ENCODE measurements at regions not wholly inside any gene's neighbourhood (a gene's known extent, or its start where the extent isn't known, plus 50 kb on each side); places are given as distances from the start of the nearest gene placed in this dataset.

- DNase-seq, result no peak
These were observed 1491.2 kb downstream of the STIM2 start for GRCh38 chr4:28351826-28352225.

GRCh38 chr4:28354880-28355656 is 1494.4 kb downstream of the STIM2 start:
- DNase-seq, result no peak

- DNase-seq, result no peak
These were observed 1497.3 kb downstream of the STIM2 start for GRCh38 chr4:28357990-28358389.

GRCh38 chr4:28358606-28359005 is 1498.0 kb downstream of the STIM2 start:
- no peak for DNase-seq

GRCh38 chr4:28360681-28361080 is 1500.0 kb downstream of the STIM2 start:
- no peak for DNase-seq

- DNase-seq, result no peak
These were observed 1501.5 kb downstream of the STIM2 start for GRCh38 chr4:28362169-28362568.

GRCh38 chr4:28369499-28369898 is 1508.9 kb downstream of the STIM2 start:
- no peak for DNase-seq

GRCh38 chr4:28373191-28373590 is 1512.5 kb downstream of the STIM2 start:
- DNase-seq, result no peak

GRCh38 chr4:28373601-28374000 is 1513.0 kb downstream of the STIM2 start:
- no peak for DNase-seq

GRCh38 chr4:28378109-28378830 is 1517.6 kb downstream of the STIM2 start:
- no peak for DNase-seq

GRCh38 chr4:28385801-28386200 is 1525.2 kb downstream of the STIM2 start:
- DNase-seq, result no peak

- DNase-seq, result no peak
These were observed 1526.1 kb downstream of the STIM2 start for GRCh38 chr4:28386776-28387175.

- DNase-seq, result no peak
These were observed 1527.8 kb downstream of the STIM2 start for GRCh38 chr4:28388471-28388870.

- DNase-seq, result no peak
These were observed 1531.2 kb downstream of the STIM2 start for GRCh38 chr4:28391877-28392276.

- no peak for DNase-seq
These were observed 1542.1 kb downstream of the STIM2 start for GRCh38 chr4:28402751-28403150.

GRCh38 chr4:28421221-28421620 is 1560.6 kb downstream of the STIM2 start:
- DNase-seq, result no peak

GRCh38 chr4:28426251-28426650 is 1565.6 kb downstream of the STIM2 start:
- no peak for DNase-seq

- DNase-seq, result no peak
These were observed 1566.9 kb downstream of the STIM2 start for GRCh38 chr4:28427306-28428085.

- DNase-seq, result no peak
These were observed 1571.8 kb downstream of the STIM2 start for GRCh38 chr4:28432348-28433025.

GRCh38 chr4:28435314-28435713 is 1574.7 kb downstream of the STIM2 start:
- DNase-seq, result no peak

GRCh38 chr4:28436191-28437080 is 1575.8 kb downstream of the STIM2 start:
- DNase-seq, result no peak

GRCh38 chr4:28443371-28443770 is 1582.7 kb downstream of the STIM2 start:
- no peak for DNase-seq

Measured in activated naive CD4-positive, alpha-beta T cell treated with Interleukin-2 at 50 U/mL for 16 hours (primary cell).